ENCODE measurements at regions not wholly inside any gene's neighbourhood (a gene's known extent, or its start where the extent isn't known, plus 50 kb on each side); places are given as distances from the start of the nearest gene placed in this dataset.

- H3K4me3 ChIP-seq (replicated peaks; ENCODE audit: low read depth, low read length): no peak overlapping the region
- no peak for TF ChIP-seq CTCF (IDR thresholded peaks at IDR 0.05; ENCODE audit: low read depth, low read length, missing control alignments)
- DNase-seq (ENCODE audit: extremely low read depth, low read depth): no peak
Observed at GRCh38 chr10:106313041-106313440, 851.5 kb downstream of the SORCS1 start.

GRCh38 chr10:106312087-106312486 is 852.4 kb downstream of the SORCS1 start:
- H3K4me3 ChIP-seq (replicated peaks; ENCODE audit: low read depth, low read length): no peak overlapping the region
- DNase-seq (ENCODE audit: extremely low read depth, low read depth): no peak
- TF ChIP-seq CTCF (IDR thresholded peaks at IDR 0.05; ENCODE audit: low read depth, low read length, missing control alignments): no peak

- no peak for TF ChIP-seq CTCF (IDR thresholded peaks at IDR 0.05; ENCODE audit: low read depth, low read length, missing control alignments)
- no peak for DNase-seq (ENCODE audit: extremely low read depth, low read depth)
- no peak overlapping the region for H3K4me3 ChIP-seq (replicated peaks; ENCODE audit: low read depth, low read length)
Observed at GRCh38 chr10:106311590-106311989, 852.9 kb downstream of the SORCS1 start.

- no peak for TF ChIP-seq CTCF (IDR thresholded peaks at IDR 0.05; ENCODE audit: low read depth, low read length, missing control alignments)
- DNase-seq (ENCODE audit: extremely low read depth, low read depth): no peak
- no peak overlapping the region for H3K4me3 ChIP-seq (replicated peaks; ENCODE audit: low read depth, low read length)
Observed at GRCh38 chr10:106310596-106310995, 853.9 kb downstream of the SORCS1 start.

GRCh38 chr10:106309376-106309775 is 855.1 kb downstream of the SORCS1 start:
- TF ChIP-seq CTCF (IDR thresholded peaks at IDR 0.05; ENCODE audit: low read depth, low read length, missing control alignments): no peak
- DNase-seq (ENCODE audit: extremely low read depth, low read depth): no peak
- no peak overlapping the region for H3K4me3 ChIP-seq (replicated peaks; ENCODE audit: low read depth, low read length)

- no peak for TF ChIP-seq CTCF (IDR thresholded peaks at IDR 0.05; ENCODE audit: low read depth, low read length, missing control alignments)
- no peak overlapping the region for H3K4me3 ChIP-seq (replicated peaks; ENCODE audit: low read depth, low read length)
Observed at GRCh38 chr10:106308284-106308683, 856.2 kb downstream of the SORCS1 start.

GRCh38 chr10:106304056-106304455 is 860.5 kb downstream of the SORCS1 start:
- no peak overlapping the region for H3K4me3 ChIP-seq (replicated peaks; ENCODE audit: low read depth, low read length)
- no peak for DNase-seq (ENCODE audit: extremely low read depth, low read depth)
- no peak for TF ChIP-seq CTCF (IDR thresholded peaks at IDR 0.05; ENCODE audit: low read depth, low read length, missing control alignments)

More at GRCh38 chr10:106308284-106308683, 856.2 kb downstream of the SORCS1 start:
- DNase-seq (ENCODE audit: extremely low read depth, low read depth): no peak

Measured in HFF-Myc (cell line).